ENCODE measurements at regions not wholly inside any gene's neighbourhood (a gene's known extent, or its start where the extent isn't known, plus 50 kb on each side); places are given as distances from the start of the nearest gene placed in this dataset.

GRCh38 chr17:55577687-55578086 is 66.4 kb upstream of the SMIM36 start:
- no peak for TF ChIP-seq CTCF (IDR thresholded peaks at IDR 0.05)
- Histone ChIP-seq H3K9me3 (no peaks in the 10 kb centered on the region), H3K4me3 (peak overlapping the region; percentile 41), H3K27me3 (ENCODE audit: low read depth) (no peaks in the 10 kb centered on the region), H3K27ac (peak overlapping the region; percentile 84), H3K36me3 (no peaks in the 10 kb centered on the region), H3K4me1 (peaks cover 26% of the 10 kb centered on the region)
- peak; percentile 50 to 77 for ATAC-seq
- DNase-seq: peak; percentile 55
- intact Hi-C loops (cut with DNase I): no loop called here

GRCh38 chr17:55576996-55577586 is 65.8 kb upstream of the SMIM36 start:
- peaks cover 26% of the 10 kb centered on the region for H3K4me1 ChIP-seq
- no peaks in the 10 kb centered on the region for H3K36me3 ChIP-seq
- H3K27me3 ChIP-seq (ENCODE audit: low read depth): no peaks in the 10 kb centered on the region
- H3K27ac ChIP-seq: peak overlapping the region; percentile 84
- TF ChIP-seq CTCF (IDR thresholded peaks at IDR 0.05): no peak
- H3K4me3 ChIP-seq: peak overlapping the region; percentile 41
- DNase-seq: peak; percentile 79
- no peaks in the 10 kb centered on the region for H3K9me3 ChIP-seq
- intact Hi-C loops (cut with DNase I): no loop called here
- ATAC-seq: peak; percentile 82 to 87

GRCh38 chr17:55576237-55576995 is 65.2 kb upstream of the SMIM36 start:
- Histone ChIP-seq H3K4me1 (peaks cover 26% of the 10 kb centered on the region), H3K9me3 (no peaks in the 10 kb centered on the region), H3K27ac (peak overlapping the region; percentile 84), H3K36me3 (no peaks in the 10 kb centered on the region), H3K4me3 (peak overlapping the region; percentile 41), H3K27me3 (ENCODE audit: low read depth) (no peaks in the 10 kb centered on the region)
- intact Hi-C loops (cut with DNase I): no loop called here
- ATAC-seq (peak; percentile 72 to 76), DNase-seq (peak; percentile 44)
- TF ChIP-seq CTCF (IDR thresholded peaks at IDR 0.05): no peak

GRCh38 chr17:55575058-55575636 is 63.9 kb upstream of the SMIM36 start:
- Histone ChIP-seq H3K9me3 (no peaks in the 10 kb centered on the region), H3K4me3 (no peak overlapping the region), H3K4me1 (peaks cover 26% of the 10 kb centered on the region), H3K27ac (peak overlapping the region; percentile 84), H3K36me3 (no peaks in the 10 kb centered on the region), H3K27me3 (ENCODE audit: low read depth) (no peaks in the 10 kb centered on the region)
- DNase-seq: no peak
- ATAC-seq: peak in 1 of 2 donors; percentile 25
- TF ChIP-seq CTCF (IDR thresholded peaks at IDR 0.05): no peak
- intact Hi-C loops (cut with DNase I): no loop called here

GRCh38 chr17:55572599-55572998 is 61.3 kb upstream of the SMIM36 start:
- Histone ChIP-seq H3K9me3 (no peaks in the 10 kb centered on the region), H3K4me3 (no peak overlapping the region), H3K4me1 (peaks cover 19% of the 10 kb centered on the region), H3K36me3 (no peaks in the 10 kb centered on the region), H3K27ac (no peak overlapping the region), H3K27me3 (ENCODE audit: low read depth) (no peaks in the 10 kb centered on the region)
- intact Hi-C loops (cut with DNase I): no loop called here
- ATAC-seq (no peak), DNase-seq (no peak)
- no peak for TF ChIP-seq CTCF (IDR thresholded peaks at IDR 0.05)

All from lower lobe of right lung (tissue), 2 donors.